Peyer's patch (tissue), 4 donors: ENCODE measurements at regions not wholly inside any gene's neighbourhood (a gene's known extent, or its start where the extent isn't known, plus 50 kb on each side); places are given as distances from the start of the nearest gene placed in this dataset.

Experiments
- DNase-seq, 3 donors: peaks; one replicate each; pipeline ENCODE4 v3.0.0-alpha.2; 2017 to 2019
- H3K27ac ChIP-seq, 4 donors: fragments of 200-600 bp; sonication (generic); one replicate each; pipeline ENCODE4 v1.5.1; 2016 to 2019
- H3K27me3 ChIP-seq, 2 donors: fragments of 200-600 bp; sonication (generic); one replicate each; pipeline ENCODE4 v1.5.1; 2019
- H3K36me3 ChIP-seq, 3 donors: fragments of 200-600 bp; sonication (generic); one replicate each; pipeline ENCODE4 v1.5.1; 2016 to 2019
- H3K4me1 ChIP-seq, 4 donors: fragments of 200-600 bp; sonication (generic); one replicate each; pipeline ENCODE4 v1.5.1; 2016 to 2019
- H3K4me3 ChIP-seq, 4 donors: fragments of 200-600 bp; sonication (generic); 1 replicate in 3 of 4; 2 replicates in 1 of 4; pipeline ENCODE4 v1.5.1; 2016 to 2019; ENCODE audit warnings: mild to moderate bottlenecking in 1 of 4
- H3K9me3 ChIP-seq, 4 donors: fragments of 200-600 bp; sonication (generic); one replicate each; pipeline ENCODE4 v1.5.1; 2016 to 2019; ENCODE audit warnings: mild to moderate bottlenecking in 1 of 4
- CTCF ChIP-seq, 6 experiments: fragments of 450-650 bp in 4 of 6; fragments of 200-600 bp in 2 of 6; sonication (generic) in 1 of 6; IDR thresholded peaks; one replicate each; pipeline ENCODE4 v1.5.1; 2017 to 2019; ENCODE audit warnings: antibody characterized with exemption in 6 of 6, mild to moderate bottlenecking in 3 of 6, moderate library complexity in 1 of 6
- POLR2A ChIP-seq, 2 donors: fragments of 450-650 bp; IDR thresholded peaks; one replicate each; pipeline ENCODE4 v1.5.1; 2017; ENCODE audit warnings: antibody characterized with exemption in 2 of 2, mild to moderate bottlenecking in 2 of 2, moderate library complexity in 2 of 2

DNA sequence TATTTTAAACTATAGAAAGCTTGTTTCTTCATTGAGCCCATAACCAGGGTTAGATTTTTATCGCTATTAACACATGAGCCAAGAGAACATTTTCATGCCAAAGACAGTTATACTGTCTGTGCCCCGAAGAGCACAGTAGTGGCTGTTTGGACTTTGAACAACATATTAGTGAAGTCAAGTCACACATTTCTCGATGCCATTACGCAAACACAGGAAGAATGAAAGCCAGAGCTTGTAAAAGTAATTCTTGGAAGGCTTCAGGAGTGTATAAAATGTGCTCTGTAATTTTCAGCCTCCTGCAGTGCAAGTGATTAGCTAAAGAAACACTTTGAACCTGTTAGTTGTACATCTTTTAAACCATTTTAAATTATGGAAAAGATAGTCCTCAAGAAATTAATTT lies 590.7 kb upstream of the PITX2 start:
- H3K27ac ChIP-seq, result no peak overlapping the region
- no peak for TF ChIP-seq POLR2A (IDR thresholded peaks at IDR 0.05)
- TF ChIP-seq CTCF (IDR thresholded peaks at IDR 0.05), result no peak
- no peaks in the 10 kb centered on the region for H3K27me3 ChIP-seq
- no peak for DNase-seq
- no peaks in the 10 kb centered on the region for H3K9me3 ChIP-seq
- no peaks in the 10 kb centered on the region for H3K4me1 ChIP-seq
- no peaks in the 10 kb centered on the region for H3K36me3 ChIP-seq
- H3K4me3 ChIP-seq, result no peak overlapping the region

DNA sequence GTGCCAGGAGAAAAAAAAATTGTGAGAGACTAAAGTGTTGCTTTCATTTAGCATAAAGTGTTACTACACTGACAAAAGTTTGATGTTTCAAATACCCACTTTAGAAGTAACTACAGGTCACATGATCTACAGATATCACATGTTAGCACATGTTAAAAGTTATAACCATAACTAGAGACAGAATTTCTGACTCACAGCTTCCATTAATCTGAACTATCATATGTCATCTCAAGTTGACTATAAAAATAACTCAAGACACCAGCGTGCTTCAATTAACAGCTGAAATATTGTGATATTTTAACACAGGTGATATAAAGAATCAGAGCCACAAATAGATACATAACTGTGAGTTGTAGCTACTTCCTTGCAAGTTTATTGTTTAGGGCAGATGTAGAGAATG lies 591.5 kb upstream of the PITX2 start:
- Histone ChIP-seq H3K4me1 (no peaks in the 10 kb centered on the region), H3K27me3 (no peaks in the 10 kb centered on the region), H3K9me3 (no peaks in the 10 kb centered on the region), H3K27ac (no peak overlapping the region), H3K36me3 (no peaks in the 10 kb centered on the region), H3K4me3 (no peak overlapping the region)
- no peak for DNase-seq
- TF ChIP-seq CTCF (IDR thresholded peaks at IDR 0.05), result no peak
- no peak for TF ChIP-seq POLR2A (IDR thresholded peaks at IDR 0.05)

DNA sequence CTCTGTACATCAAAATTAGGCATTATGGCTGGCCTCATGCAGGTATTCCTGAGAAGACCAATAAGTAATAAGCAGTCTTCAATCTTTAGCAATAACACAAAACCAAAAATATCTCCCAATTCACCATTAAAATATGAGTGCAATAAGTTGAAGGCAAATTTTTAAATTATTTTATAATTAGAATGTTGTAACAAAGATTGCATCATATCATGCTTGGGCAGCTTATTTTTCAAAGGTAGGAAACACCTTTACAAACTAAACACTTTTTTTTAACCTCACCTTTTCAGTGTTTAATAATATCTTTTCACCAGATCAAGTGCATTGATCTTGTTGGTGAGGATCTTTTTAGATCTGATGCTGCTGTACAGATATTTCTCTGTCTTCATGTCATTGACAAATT lies 592.9 kb upstream of the PITX2 start:
- H3K4me1 ChIP-seq, result no peaks in the 10 kb centered on the region

DNA sequence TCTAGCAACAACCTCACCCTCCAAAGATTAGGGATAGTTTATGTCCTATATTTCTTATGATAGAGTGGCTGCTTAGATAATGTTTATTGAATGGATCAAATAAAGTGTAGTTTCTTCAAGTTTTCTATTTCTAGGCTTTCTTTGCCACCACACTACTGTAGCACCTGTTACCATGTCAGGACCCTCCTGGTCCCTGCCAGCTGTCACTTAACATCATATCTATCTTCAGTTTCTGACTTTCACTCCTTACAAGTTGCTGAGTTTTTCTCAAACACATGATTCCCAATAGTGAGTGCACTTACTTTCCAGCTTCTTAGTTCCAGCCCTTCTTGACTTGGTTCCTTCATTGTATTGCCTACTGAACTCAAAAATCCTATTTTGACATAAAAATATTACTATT lies 593.9 kb upstream of the PITX2 start:
- Histone ChIP-seq H3K27me3 (no peaks in the 10 kb centered on the region), H3K9me3 (no peaks in the 10 kb centered on the region)
- TF ChIP-seq CTCF (IDR thresholded peaks at IDR 0.05), result no peak
- no peak for TF ChIP-seq POLR2A (IDR thresholded peaks at IDR 0.05)

More for the DNA sequence above, 592.9 kb upstream of the PITX2 start:
- no peak overlapping the region for H3K27ac ChIP-seq
- no peaks in the 10 kb centered on the region for H3K36me3 ChIP-seq
- no peaks in the 10 kb centered on the region for H3K9me3 ChIP-seq
- H3K4me3 ChIP-seq, result no peak overlapping the region
- no peak for TF ChIP-seq CTCF (IDR thresholded peaks at IDR 0.05)
- TF ChIP-seq POLR2A (IDR thresholded peaks at IDR 0.05), result no peak
- no peaks in the 10 kb centered on the region for H3K27me3 ChIP-seq
- DNase-seq, result no peak

DNA sequence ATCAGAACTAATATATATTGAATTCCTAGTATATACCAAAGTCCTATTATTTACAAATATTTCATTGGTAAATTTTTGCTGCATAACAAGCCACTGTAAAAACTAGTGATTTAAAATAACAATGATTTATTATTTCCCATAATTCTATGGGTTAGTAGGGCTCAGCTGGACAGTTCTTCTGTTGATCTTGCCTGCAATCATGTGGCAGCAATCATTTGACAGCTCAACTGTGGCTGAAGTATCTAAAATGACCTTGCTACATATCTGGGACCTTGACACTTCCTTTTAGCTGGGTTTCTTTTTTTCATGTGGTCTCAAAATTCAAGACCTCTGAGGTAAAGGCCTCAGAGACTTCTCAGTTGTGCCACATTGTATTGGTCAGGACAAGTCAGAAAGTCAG lies 598.5 kb upstream of the PITX2 start:
- Histone ChIP-seq H3K4me1 (no peaks in the 10 kb centered on the region), H3K27me3 (no peaks in the 10 kb centered on the region), H3K4me3 (no peak overlapping the region), H3K27ac (no peak overlapping the region), H3K9me3 (no peaks in the 10 kb centered on the region), H3K36me3 (no peaks in the 10 kb centered on the region)
- TF ChIP-seq CTCF (IDR thresholded peaks at IDR 0.05) (no peak), POLR2A (IDR thresholded peaks at IDR 0.05) (no peak)
- no peak for DNase-seq

More for the DNA sequence above, 593.9 kb upstream of the PITX2 start:
- Histone ChIP-seq H3K4me3 (no peak overlapping the region), H3K36me3 (no peaks in the 10 kb centered on the region), H3K27ac (no peak overlapping the region), H3K4me1 (no peaks in the 10 kb centered on the region)
- DNase-seq, result no peak

DNA sequence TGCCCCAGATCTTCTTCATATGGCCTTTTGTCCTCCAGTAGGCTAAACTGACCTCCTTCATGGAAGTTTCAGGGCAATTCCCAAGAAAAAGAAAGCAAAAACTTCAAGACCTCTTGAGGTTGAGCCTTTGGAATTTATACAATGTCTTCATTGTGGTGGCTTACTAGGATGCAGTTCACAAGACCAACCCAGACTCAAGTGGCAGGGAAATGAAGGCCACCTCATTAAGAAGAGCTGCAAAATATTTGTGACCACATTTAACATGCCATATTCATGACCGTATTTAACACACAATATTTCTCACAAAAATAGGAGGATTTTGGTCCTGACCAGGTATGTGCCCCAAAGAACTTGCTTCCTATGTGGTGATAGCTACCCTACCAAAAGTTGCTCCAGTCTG lies 605.5 kb upstream of the PITX2 start:
- no peak for DNase-seq
- no peaks in the 10 kb centered on the region for H3K27me3 ChIP-seq

More for the DNA sequence above, 605.5 kb upstream of the PITX2 start:
- no peaks in the 10 kb centered on the region for H3K4me1 ChIP-seq
- no peaks in the 10 kb centered on the region for H3K9me3 ChIP-seq
- no peak overlapping the region for H3K4me3 ChIP-seq
- no peak for TF ChIP-seq CTCF (IDR thresholded peaks at IDR 0.05)
- TF ChIP-seq POLR2A (IDR thresholded peaks at IDR 0.05), result no peak
- no peak overlapping the region for H3K27ac ChIP-seq
- no peaks in the 10 kb centered on the region for H3K36me3 ChIP-seq
